ENCODE measurements at regions not wholly inside any gene's neighbourhood (a gene's known extent, or its start where the extent isn't known, plus 50 kb on each side); places are given as distances from the start of the nearest gene placed in this dataset.

GRCh38 chr14:46368275-46368674, 283.3 kb downstream of the RPL10L start:
- H3K9me2 ChIP-seq (ENCODE audit: low read depth, low read length), result no peaks in the 10 kb centered on the region; the same call in 1 of the 2 replicates
- H3K9me3 ChIP-seq (ENCODE audit: low read length), result no peaks in the 10 kb centered on the region
- no peaks in the 10 kb centered on the region for H3K79me2 ChIP-seq (ENCODE audit: insufficient read depth, low read length)
- H3F3A ChIP-seq (ENCODE audit: insufficient read depth, low read length), result no peaks in the 10 kb centered on the region
- H3K36me3 ChIP-seq (ENCODE audit: insufficient read depth, low read length), result no peaks in the 10 kb centered on the region
- H2AFZ ChIP-seq (ENCODE audit: low read length), result no peak overlapping the region
- H3K4me3 ChIP-seq (ENCODE audit: low read depth, low read length, poor library complexity, severe bottlenecking), result no peak overlapping the region
- H3K4me1 ChIP-seq (ENCODE audit: insufficient read depth, low read length, severe bottlenecking), result no peaks in the 10 kb centered on the region
- H3K27ac ChIP-seq (ENCODE audit: low read depth, low read length, poor library complexity, severe bottlenecking), result no peak overlapping the region
- no peak overlapping the region for H3K4me2 ChIP-seq (ENCODE audit: low read length)
- H3K9ac ChIP-seq (ENCODE audit: low read length), result no peak overlapping the region
- H4K20me1 ChIP-seq (ENCODE audit: insufficient read depth, low read length), result no peaks in the 10 kb centered on the region
- TF ChIP-seq EZH2 (IDR thresholded peaks at IDR 0.05; ENCODE audit: borderline replicate concordance, low read length) (no peak), CTCF (IDR thresholded peaks at IDR 0.05; ENCODE audit: low read length) (no peak)
- no peaks in the 10 kb centered on the region for H3K27me3 ChIP-seq (ENCODE audit: insufficient read depth, low read length)

DNA sequence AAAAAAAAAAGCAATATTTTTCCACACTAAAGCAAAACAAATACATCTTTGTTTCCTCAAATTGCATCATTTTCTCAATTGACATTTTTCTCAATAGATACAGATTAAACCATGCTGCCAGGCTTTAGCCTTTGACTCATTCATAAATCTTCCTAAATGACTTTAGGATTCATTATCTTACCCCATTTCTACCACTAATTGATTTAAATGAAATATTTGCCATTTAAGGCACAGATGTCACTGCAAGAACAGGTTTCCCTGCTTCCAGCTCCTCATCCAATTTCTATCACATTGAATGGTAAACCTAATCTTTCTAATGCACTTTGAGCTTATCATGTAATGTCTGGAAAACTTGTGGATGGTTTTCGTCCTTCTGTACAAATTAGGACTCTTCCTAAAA, 298.7 kb downstream of the RPL10L start:
- Histone ChIP-seq H3K4me3 (ENCODE audit: low read depth, low read length, poor library complexity, severe bottlenecking) (no peak overlapping the region), H3F3A (ENCODE audit: insufficient read depth, low read length) (no peaks in the 10 kb centered on the region), H3K4me1 (ENCODE audit: insufficient read depth, low read length, severe bottlenecking) (no peaks in the 10 kb centered on the region), H3K36me3 (ENCODE audit: insufficient read depth, low read length) (no peaks in the 10 kb centered on the region), H3K79me2 (ENCODE audit: insufficient read depth, low read length) (no peaks in the 10 kb centered on the region), H3K9me2 (ENCODE audit: low read depth, low read length) (no peaks in the 10 kb centered on the region), H3K4me2 (ENCODE audit: low read length) (no peak overlapping the region), H3K27me3 (ENCODE audit: insufficient read depth, low read length) (no peaks in the 10 kb centered on the region), H3K27ac (ENCODE audit: low read depth, low read length, poor library complexity, severe bottlenecking) (no peak overlapping the region), H4K20me1 (ENCODE audit: insufficient read depth, low read length) (no peaks in the 10 kb centered on the region), H3K9ac (ENCODE audit: low read length) (no peak overlapping the region), H2AFZ (ENCODE audit: low read length) (no peak overlapping the region), H3K9me3 (ENCODE audit: low read length) (no peaks in the 10 kb centered on the region)
- no peak for TF ChIP-seq CTCF (IDR thresholded peaks at IDR 0.05; ENCODE audit: low read length)
- no peak for TF ChIP-seq EZH2 (IDR thresholded peaks at IDR 0.05; ENCODE audit: borderline replicate concordance, low read length)

- Histone ChIP-seq H3K27ac (ENCODE audit: low read depth, low read length, poor library complexity, severe bottlenecking) (no peak overlapping the region), H4K20me1 (ENCODE audit: insufficient read depth, low read length) (no peaks in the 10 kb centered on the region), H2AFZ (ENCODE audit: low read length) (no peak overlapping the region), H3K9me2 (ENCODE audit: low read depth, low read length) (no peaks in the 10 kb centered on the region), H3F3A (ENCODE audit: insufficient read depth, low read length) (no peaks in the 10 kb centered on the region), H3K36me3 (ENCODE audit: insufficient read depth, low read length) (no peaks in the 10 kb centered on the region), H3K4me1 (ENCODE audit: insufficient read depth, low read length, severe bottlenecking) (no peaks in the 10 kb centered on the region), H3K27me3 (ENCODE audit: insufficient read depth, low read length) (no peaks in the 10 kb centered on the region), H3K9me3 (ENCODE audit: low read length) (no peaks in the 10 kb centered on the region), H3K79me2 (ENCODE audit: insufficient read depth, low read length) (no peaks in the 10 kb centered on the region), H3K9ac (ENCODE audit: low read length) (no peak overlapping the region), H3K4me3 (ENCODE audit: low read depth, low read length, poor library complexity, severe bottlenecking) (no peak overlapping the region), H3K4me2 (ENCODE audit: low read length) (no peak overlapping the region)
- TF ChIP-seq CTCF (IDR thresholded peaks at IDR 0.05; ENCODE audit: low read length) (peak; percentile 70), EZH2 (IDR thresholded peaks at IDR 0.05; ENCODE audit: borderline replicate concordance, low read length) (no peak)
Measured at GRCh38 chr14:46344327-46344937, 307.1 kb downstream of the RPL10L start.

Data from OCI-LY1 (cell line).